ENCODE measurements at regions not wholly inside any gene's neighbourhood (a gene's known extent, or its start where the extent isn't known, plus 50 kb on each side); places are given as distances from the start of the nearest gene placed in this dataset.

- H3K4me3 Mint-ChIP-seq, result no peak overlapping the region
- H4K8ac ChIP-seq (replicated peaks; ENCODE audit: insufficient read length, low read depth, low read length), result no peak overlapping the region
- no peak overlapping the region for H3K27ac ChIP-seq (ENCODE audit: insufficient read length, low read depth, low read length)
- H2BK20ac ChIP-seq (ENCODE audit: low read depth, low read length, poor library complexity, severe bottlenecking), result no peak overlapping the region
- no peaks in the 10 kb centered on the region for H3K79me2 ChIP-seq (ENCODE audit: insufficient read depth, low read length)
- no peak overlapping the region for H2AFZ ChIP-seq (ENCODE audit: low read length)
- no peak overlapping the region for H2BK5ac ChIP-seq (ENCODE audit: insufficient read length, low read length)
- H3K36me3 Mint-ChIP-seq (ENCODE audit: insufficient read depth in 1 of 3, low read depth in 3 of 3), result peaks cover 0 to 2% (median 0%) of the 10 kb centered on the region in 3 experiments; a peak in 2 of 7 replicates
- TF ChIP-seq, protein P1, sequence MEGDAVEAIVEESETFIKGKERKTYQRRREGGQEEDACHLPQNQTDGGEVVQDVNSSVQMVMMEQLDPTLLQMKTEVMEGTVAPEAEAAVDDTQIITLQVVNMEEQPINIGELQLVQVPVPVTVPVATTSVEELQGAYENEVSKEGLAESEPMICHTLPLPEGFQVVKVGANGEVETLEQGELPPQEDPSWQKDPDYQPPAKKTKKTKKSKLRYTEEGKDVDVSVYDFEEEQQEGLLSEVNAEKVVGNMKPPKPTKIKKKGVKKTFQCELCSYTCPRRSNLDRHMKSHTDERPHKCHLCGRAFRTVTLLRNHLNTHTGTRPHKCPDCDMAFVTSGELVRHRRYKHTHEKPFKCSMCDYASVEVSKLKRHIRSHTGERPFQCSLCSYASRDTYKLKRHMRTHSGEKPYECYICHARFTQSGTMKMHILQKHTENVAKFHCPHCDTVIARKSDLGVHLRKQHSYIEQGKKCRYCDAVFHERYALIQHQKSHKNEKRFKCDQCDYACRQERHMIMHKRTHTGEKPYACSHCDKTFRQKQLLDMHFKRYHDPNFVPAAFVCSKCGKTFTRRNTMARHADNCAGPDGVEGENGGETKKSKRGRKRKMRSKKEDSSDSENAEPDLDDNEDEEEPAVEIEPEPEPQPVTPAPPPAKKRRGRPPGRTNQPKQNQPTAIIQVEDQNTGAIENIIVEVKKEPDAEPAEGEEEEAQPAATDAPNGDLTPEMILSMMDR (conservative IDR thresholded peaks at IDR 0.05), result no peak
- H3K27ac Mint-ChIP-seq, result peak overlapping the region in 1 of 3 experiments; percentile 70; a peak in 1 of 7 replicates
- H3K9me3 Mint-ChIP-seq, result peaks cover 5 to 10% of the 10 kb centered on the region in 2 experiments; a peak in 3 of 5 replicates
- WGBS (ENCODE audit: extremely low coverage, insufficient read length, low lambda C conversion rate), result no CpG with 5 or more reads among the region's 3 CpGs
- no peak overlapping the region for H4K5ac ChIP-seq (ENCODE audit: insufficient read length, low read depth, low read length)
- no peak overlapping the region for H2BK15ac ChIP-seq (ENCODE audit: low read depth, low read length)
- H3K4me1 Mint-ChIP-seq, result 0 out of 4 replicates have a peak, but pooled peaks cover 0 to 3% of the 10 kb centered on the region in 2 experiments
- H4K20me1 ChIP-seq (ENCODE audit: control insufficient read depth, insufficient read depth, insufficient read length), result no peaks in the 10 kb centered on the region
- no peaks in the 10 kb centered on the region for H3K79me1 ChIP-seq (ENCODE audit: insufficient read depth, low read depth, low read length, poor library complexity, severe bottlenecking)
- no peak overlapping the region for H3K18ac ChIP-seq (ENCODE audit: insufficient read length, low read depth, low read length)
- no peak for DNase-seq
- H3K9me3 ChIP-seq (ENCODE audit: control insufficient read depth, low read depth, low read length), result no peaks in the 10 kb centered on the region
- peaks cover 2% of the 10 kb centered on the region for H3K27me3 Mint-ChIP-seq (ENCODE audit: low read depth)
- no peak overlapping the region for H2AK5ac ChIP-seq (ENCODE audit: insufficient read length, low read length)
- no peaks in the 10 kb centered on the region for H3K27me3 ChIP-seq (ENCODE audit: insufficient read depth, low read length)
- no peak overlapping the region for H3K56ac ChIP-seq (ENCODE audit: insufficient read length, low read depth, low read length)
- no peaks in the 10 kb centered on the region for H3K23me2 ChIP-seq (ENCODE audit: insufficient read length, low read depth, low read length, poor library complexity, severe bottlenecking)
- H2BK120ac ChIP-seq (ENCODE audit: low read depth, low read length, poor library complexity, severe bottlenecking), result no peak overlapping the region
- H3K4me2 ChIP-seq (ENCODE audit: insufficient read depth, insufficient read length, low read length), result no peak overlapping the region
- H4K91ac ChIP-seq (ENCODE audit: insufficient read length, low read depth, low read length), result no peak overlapping the region
- no peak overlapping the region for H2BK12ac ChIP-seq (ENCODE audit: insufficient read length, low read depth, low read length)
- H3K14ac ChIP-seq (ENCODE audit: insufficient read depth, low read length), result no peak overlapping the region
- no peak overlapping the region for H3K4ac ChIP-seq (ENCODE audit: low read depth, low read length)
- no peak overlapping the region for H3K9ac ChIP-seq (ENCODE audit: extremely low read depth, insufficient read length, low read length)
- no peaks in the 10 kb centered on the region for H3K4me1 ChIP-seq (ENCODE audit: insufficient read depth, low read length)
- no peak overlapping the region for H3T11ph ChIP-seq (ENCODE audit: low read length)
- no peak overlapping the region for H3K23ac ChIP-seq (ENCODE audit: insufficient read length, low read depth, low read length)
Observed at GRCh38 chr14:58824796-58825195, 187.0 kb downstream of the DACT1 start.
